Esophagus squamous epithelium (tissue), 5 donors: ENCODE measurements at regions not wholly inside any gene's neighbourhood (a gene's known extent, or its start where the extent isn't known, plus 50 kb on each side); places are given as distances from the start of the nearest gene placed in this dataset.

Source experiments
- DNase-seq: peaks from one replicate; lab custom pipeline; 2025; lab: John Stamatoyannopoulos, UW
- H3K27ac ChIP-seq, 4 donors: fragments of 200-600 bp; sonication (generic); one replicate each; pipeline ENCODE4 v1.5.1; 2016 to 2019; ENCODE audit warnings: mild to moderate bottlenecking in 1 of 4
- H3K27me3 ChIP-seq, 4 donors: fragments of 200-600 bp; sonication (generic); 1 replicate in 3 of 4; 2 replicates in 1 of 4; pipeline versions ENCODE4 v1.5.1 to v1.6.0; 2017 to 2021; ENCODE audit warnings: antibody characterized with exemption in 1 of 4
- H3K36me3 ChIP-seq, 3 donors: fragments of 200-600 bp; sonication (generic); one replicate each; pipeline ENCODE4 v1.5.1; 2016 to 2019
- H3K4me1 ChIP-seq, 3 donors: fragments of 200-600 bp; sonication (generic); one replicate each; pipeline ENCODE4 v1.5.1; 2017 to 2019
- H3K4me3 ChIP-seq, 4 donors: fragments of 200-600 bp; sonication (generic); 1 replicate in 3 of 4; 2 replicates in 1 of 4; pipeline ENCODE4 v1.5.1; 2016 to 2019; ENCODE audit warnings: mild to moderate bottlenecking in 2 of 4, moderate library complexity in 1 of 4
- H3K9me3 ChIP-seq, 3 donors: fragments of 200-600 bp; sonication (generic); one replicate each; pipeline ENCODE4 v1.5.1; 2016 to 2019
- CTCF ChIP-seq, 6 experiments: fragments of 450-650 bp in 4 of 6; fragments of 200-600 bp in 2 of 6; sonication (generic) in 2 of 6; IDR thresholded peaks; one replicate each; pipeline ENCODE4 v1.5.1; 2016 to 2019; ENCODE audit warnings: antibody characterized with exemption in 6 of 6, mild to moderate bottlenecking in 4 of 6, moderate library complexity in 4 of 6
- POLR2A ChIP-seq, 4 donors: fragments of 450-650 bp; IDR thresholded peaks; one replicate each; pipeline ENCODE4 v1.6.1; 2017; ENCODE audit warnings: antibody characterized with exemption in 4 of 4, mild to moderate bottlenecking in 4 of 4, moderate library complexity in 3 of 4
- WGBS, 2 donors: methylation state at CpG; one replicate each; pipeline ENCODE4 v1.1.5; 2018; 5-methylcytosine and 5-hydroxymethylcytosine counted together
- intact Hi-C: fragments of 100-400 bp; cut with DNase I; formaldehyde crosslinking; loops from one replicate; pipeline ENCODE4 v1.15.0; 2022
- donor health status: DM: yes; HTN: yes; CAD: no.

GRCh38 chr20:23164176-23164601 is 78.1 kb upstream of the CD93 start:
- Histone ChIP-seq H3K4me3 (no peak overlapping the region), H3K4me1 (peaks cover 25 to 51% (median 35%) of the 10 kb centered on the region in 3 donors), H3K27ac (no peak overlapping the region), H3K36me3 (no peaks in the 10 kb centered on the region), H3K27me3 (no peaks in the 10 kb centered on the region), H3K9me3 (no peaks in the 10 kb centered on the region)
- intact Hi-C loops, result no loop called here
- 86 to 88% methylated on average over 4 to 13 of the region's 13 CpGs for WGBS, 2 donors
- no peak for DNase-seq
- TF ChIP-seq CTCF (IDR thresholded peaks at IDR 0.05) (no peak), POLR2A (IDR thresholded peaks at IDR 0.05) (no peak)

GRCh38 chr20:23163562-23163961 is 77.4 kb upstream of the CD93 start:
- Histone ChIP-seq H3K4me1 (peaks cover 29 to 57% (median 41%) of the 10 kb centered on the region in 3 donors), H3K36me3 (no peaks in the 10 kb centered on the region), H3K27me3 (no peaks in the 10 kb centered on the region), H3K27ac (no peak overlapping the region), H3K4me3 (no peak overlapping the region), H3K9me3 (no peaks in the 10 kb centered on the region)
- DNase-seq, result no peak
- 89 to 92% methylated on average over 6 of the region's 6 CpGs for WGBS, 2 donors
- TF ChIP-seq POLR2A (IDR thresholded peaks at IDR 0.05) (no peak), CTCF (IDR thresholded peaks at IDR 0.05) (no peak)
- intact Hi-C loops, result no loop called here

GRCh38 chr20:23162887-23163286 is 76.8 kb upstream of the CD93 start:
- H3K4me3 ChIP-seq, result no peak overlapping the region
- peaks cover 32 to 64% (median 47%) of the 10 kb centered on the region in 3 donors for H3K4me1 ChIP-seq
- peak overlapping the region in 3 of 4 donors; percentile 5 to 84 (median 58) for H3K27ac ChIP-seq
- no peaks in the 10 kb centered on the region for H3K27me3 ChIP-seq
- intact Hi-C loops, result no loop called here
- DNase-seq, result no peak
- H3K9me3 ChIP-seq, result no peaks in the 10 kb centered on the region
- WGBS, 2 donors, result 80 to 100% methylated on average over 2 of the region's 5 CpGs
- H3K36me3 ChIP-seq, result no peaks in the 10 kb centered on the region
- no peak for TF ChIP-seq POLR2A (IDR thresholded peaks at IDR 0.05)
- no peak for TF ChIP-seq CTCF (IDR thresholded peaks at IDR 0.05)

- 50 to 64% methylated on average over 4 to 5 of the region's 12 CpGs for WGBS, 2 donors
- Histone ChIP-seq H3K9me3 (no peaks in the 10 kb centered on the region), H3K4me1 (peaks cover 32 to 70% (median 50%) of the 10 kb centered on the region in 3 donors), H3K36me3 (no peaks in the 10 kb centered on the region), H3K27me3 (no peaks in the 10 kb centered on the region), H3K27ac (peak overlapping the region; percentile 79 to 84 (median 82)), H3K4me3 (no peak overlapping the region)
- DNase-seq, result no peak
- TF ChIP-seq CTCF (IDR thresholded peaks at IDR 0.05) (no peak), POLR2A (IDR thresholded peaks at IDR 0.05) (no peak)
- intact Hi-C loops, result no loop called here
These were observed 76.0 kb upstream of the CD93 start for GRCh38 chr20:23161968-23162696.

GRCh38 chr20:23161244-23161891 is 75.2 kb upstream of the CD93 start:
- Histone ChIP-seq H3K4me1 (peaks cover 36 to 70% (median 55%) of the 10 kb centered on the region in 3 donors), H3K27ac (peak overlapping the region; percentile 79 to 84 (median 82)), H3K27me3 (no peaks in the 10 kb centered on the region), H3K4me3 (no peak overlapping the region), H3K36me3 (no peaks in the 10 kb centered on the region), H3K9me3 (no peaks in the 10 kb centered on the region)
- TF ChIP-seq CTCF (IDR thresholded peaks at IDR 0.05) (no peak), POLR2A (IDR thresholded peaks at IDR 0.05) (no peak)
- 24 to 30% methylated on average over 2 to 10 of the region's 18 CpGs for WGBS, 2 donors
- intact Hi-C loops, result no loop called here
- DNase-seq, result no peak
